Uterus (tissue), 3 donors: ENCODE measurements at regions not wholly inside any gene's neighbourhood (a gene's known extent, or its start where the extent isn't known, plus 50 kb on each side); places are given as distances from the start of the nearest gene placed in this dataset.

Experiments
- DNase-seq, 2 donors: peaks; one replicate each; pipeline ENCODE4 v3.0.0-alpha.2; 2019 to 2020
- H3K27ac ChIP-seq, 2 donors: fragments of 200-600 bp; sonication (generic); 1 replicate in 1 of 2; 2 replicates in 1 of 2; pipeline ENCODE4 v1.5.1; 2016 to 2018
- H3K27me3 ChIP-seq, 2 donors: fragments of 200-600 bp; sonication (generic); one replicate each; pipeline ENCODE4 v1.5.1; 2018 to 2019; ENCODE audit warnings: control low read depth in 1 of 2
- H3K36me3 ChIP-seq, 2 donors: fragments of 200-600 bp; sonication (generic); one replicate each; pipeline ENCODE4 v1.5.1; 2019; ENCODE audit warnings: control low read depth in 1 of 2
- H3K4me1 ChIP-seq, 2 donors: fragments of 200-600 bp; sonication (generic); one replicate each; pipeline ENCODE4 v1.5.1; 2018 to 2019; ENCODE audit warnings: control low read depth in 1 of 2
- H3K4me3 ChIP-seq, 2 donors: fragments of 200-600 bp; sonication (generic); 1 replicate in 1 of 2; 2 replicates in 1 of 2; pipeline ENCODE4 v1.5.1; 2018 to 2019; ENCODE audit warnings: mild to moderate bottlenecking in 1 of 2
- H3K9me3 ChIP-seq, 2 donors: fragments of 200-600 bp; sonication (generic); one replicate each; pipeline ENCODE4 v1.5.1; 2019; ENCODE audit warnings: control low read depth in 1 of 2
- CTCF ChIP-seq, 4 experiments: fragments of 200-600 bp in 2 of 4; fragments of 450-650 bp in 2 of 4; sonication (generic) in 2 of 4; IDR thresholded peaks; one replicate each; pipeline ENCODE4 v1.5.1; 2016 to 2019; ENCODE audit warnings: antibody characterized with exemption in 4 of 4, mild to moderate bottlenecking in 2 of 4, moderate library complexity in 1 of 4
- POLR2A ChIP-seq, 2 donors: fragments of 450-650 bp; IDR thresholded peaks; one replicate each; pipeline ENCODE4 v1.6.1; 2016; ENCODE audit warnings: antibody characterized with exemption in 2 of 2, mild to moderate bottlenecking in 1 of 2, moderate library complexity in 1 of 2
- intact Hi-C: fragments of 100-400 bp; cut with DNase I; formaldehyde crosslinking; loops from one replicate; pipeline ENCODE4 v1.15.1; 2023; ENCODE audit warnings: low total_unique reads
- donor health status: DM: yes; HTN: yes; CAD: no.

DNA sequence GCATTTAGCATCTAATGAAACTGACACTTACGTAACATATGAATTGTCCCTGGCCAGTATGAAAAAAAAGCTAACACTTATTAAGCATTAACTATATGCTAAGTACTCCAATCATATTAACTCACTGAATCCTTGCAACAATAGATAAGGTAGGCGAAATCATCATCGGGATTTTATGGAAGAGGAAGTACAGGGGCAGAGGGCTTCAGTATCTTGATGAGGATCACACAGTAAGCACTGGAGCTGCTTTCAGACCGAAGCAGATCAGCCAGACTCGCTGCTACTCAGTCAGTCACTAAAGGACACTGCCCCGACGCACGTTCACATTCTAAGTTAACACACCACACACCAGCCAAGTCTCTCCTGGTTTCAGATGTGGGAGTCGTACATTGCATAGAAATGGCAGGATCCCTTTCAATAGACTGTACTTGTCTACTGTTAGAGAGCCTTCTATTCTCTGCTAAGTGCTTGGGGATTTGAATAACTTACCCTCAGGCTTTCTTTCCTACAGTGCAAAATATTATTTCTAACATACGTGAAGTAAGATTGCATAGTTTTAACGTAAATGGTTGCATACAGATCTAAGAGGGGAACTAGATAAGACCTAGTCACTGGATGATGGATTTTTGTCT, 540.2 kb upstream of the TENM3 start:
- no peaks in the 10 kb centered on the region for H3K36me3 ChIP-seq
- TF ChIP-seq CTCF (IDR thresholded peaks at IDR 0.05) (no peak), POLR2A (IDR thresholded peaks at IDR 0.05) (no peak)
- DNase-seq = no peak
- no peaks in the 10 kb centered on the region for H3K9me3 ChIP-seq
- H3K4me1 ChIP-seq = no peaks in the 10 kb centered on the region
- no peaks in the 10 kb centered on the region for H3K27me3 ChIP-seq
- intact Hi-C loops = no loop called here
- no peak overlapping the region for H3K4me3 ChIP-seq
- H3K27ac ChIP-seq = no peak overlapping the region

DNA sequence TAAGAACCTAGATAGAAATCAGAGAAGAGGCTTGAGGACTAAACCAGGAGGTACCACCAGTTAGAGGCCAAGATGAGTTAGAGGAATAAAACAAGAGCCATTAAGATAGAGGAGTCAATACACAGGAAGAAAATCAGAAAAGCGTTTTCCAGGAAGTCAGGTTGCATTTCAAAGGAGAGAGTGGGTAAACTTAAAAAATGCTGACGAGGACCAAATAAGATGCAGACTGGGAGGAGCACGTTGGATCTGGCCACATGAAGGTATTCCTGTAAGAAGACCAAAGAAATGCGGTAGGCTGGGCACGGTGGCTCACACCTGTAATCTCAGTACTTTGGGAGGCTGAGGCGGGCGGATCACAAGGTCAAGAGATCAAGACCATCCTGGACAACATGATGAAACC, 533.1 kb upstream of the TENM3 start:
- intact Hi-C loops = no loop called here
- DNase-seq = no peak
- no peak overlapping the region for H3K4me3 ChIP-seq
- TF ChIP-seq CTCF (IDR thresholded peaks at IDR 0.05) (no peak), POLR2A (IDR thresholded peaks at IDR 0.05) (no peak)
- no peak overlapping the region for H3K27ac ChIP-seq
- no peaks in the 10 kb centered on the region for H3K4me1 ChIP-seq
- no peaks in the 10 kb centered on the region for H3K9me3 ChIP-seq
- no peaks in the 10 kb centered on the region for H3K36me3 ChIP-seq
- no peaks in the 10 kb centered on the region for H3K27me3 ChIP-seq

- Histone ChIP-seq H3K4me1 (no peaks in the 10 kb centered on the region), H3K27me3 (no peaks in the 10 kb centered on the region), H3K36me3 (no peaks in the 10 kb centered on the region), H3K27ac (no peak overlapping the region), H3K9me3 (no peaks in the 10 kb centered on the region), H3K4me3 (no peak overlapping the region)
- DNase-seq = no peak
- no peak for TF ChIP-seq POLR2A (IDR thresholded peaks at IDR 0.05)
- intact Hi-C loops = no loop called here
These were observed 531.8 kb upstream of the TENM3 start for GRCh38 chr4:181711387-181711786.

DNA sequence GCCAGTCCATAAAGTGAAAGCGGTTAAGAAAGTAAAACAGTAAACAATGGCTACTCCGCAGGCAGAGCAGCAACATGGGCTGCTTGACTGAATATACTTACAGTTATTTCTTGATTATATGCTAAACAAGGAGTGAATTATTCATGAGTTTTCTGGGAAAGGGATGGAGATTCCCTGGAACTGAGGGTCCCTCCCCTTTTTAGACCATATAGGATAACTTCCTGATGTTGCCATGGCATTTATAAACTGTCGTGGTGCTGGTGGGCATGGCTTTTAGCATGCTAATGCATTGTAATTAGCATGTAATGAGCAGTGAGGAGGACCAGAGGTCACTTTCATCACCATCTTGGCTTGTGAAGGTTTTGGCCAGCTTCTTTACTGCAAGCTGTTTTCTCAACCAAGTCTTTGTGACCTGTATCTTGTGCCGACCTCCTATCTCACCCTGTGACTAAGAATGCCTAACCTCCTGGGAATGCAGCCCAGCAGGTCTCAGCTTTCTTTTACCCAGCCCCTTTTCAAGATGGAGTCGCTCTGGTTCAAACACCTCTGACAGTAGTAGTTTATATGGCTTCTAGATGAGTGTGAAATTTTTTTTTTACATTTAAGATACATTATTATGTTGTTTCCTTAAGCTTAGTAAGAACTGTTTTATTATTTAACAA, 514.8 kb upstream of the TENM3 start:
- intact Hi-C loops = no loop called here
- no peaks in the 10 kb centered on the region for H3K27me3 ChIP-seq
- H3K36me3 ChIP-seq = no peaks in the 10 kb centered on the region
- H3K4me1 ChIP-seq = no peaks in the 10 kb centered on the region
- no peak overlapping the region for H3K27ac ChIP-seq
- DNase-seq = no peak
- TF ChIP-seq POLR2A (IDR thresholded peaks at IDR 0.05) (no peak), CTCF (IDR thresholded peaks at IDR 0.05) (no peak)
- H3K9me3 ChIP-seq = no peaks in the 10 kb centered on the region
- no peak overlapping the region for H3K4me3 ChIP-seq

DNA sequence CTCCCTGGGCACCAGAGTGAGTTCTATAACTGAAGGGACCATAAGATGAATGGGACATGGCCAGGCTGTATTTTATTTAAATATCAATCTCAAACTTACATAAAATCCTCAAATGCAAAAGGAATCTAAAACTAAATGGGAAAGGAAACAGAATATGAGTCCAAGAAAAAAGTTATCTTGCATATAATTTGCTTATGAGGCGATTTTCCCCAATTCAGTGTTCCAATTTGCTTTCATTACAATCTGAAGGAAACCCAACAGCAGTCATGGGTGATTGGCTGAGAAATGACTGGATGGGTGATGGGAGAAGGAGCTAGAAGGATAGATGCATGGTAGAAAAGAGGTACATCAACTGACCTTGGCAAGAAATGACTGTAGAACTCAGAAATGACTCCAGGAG, 511.3 kb upstream of the TENM3 start:
- Histone ChIP-seq H3K4me3 (no peak overlapping the region), H3K9me3 (no peaks in the 10 kb centered on the region), H3K27me3 (no peaks in the 10 kb centered on the region), H3K36me3 (no peaks in the 10 kb centered on the region), H3K27ac (no peak overlapping the region), H3K4me1 (no peaks in the 10 kb centered on the region)
- DNase-seq = no peak
- TF ChIP-seq POLR2A (IDR thresholded peaks at IDR 0.05) (no peak), CTCF (IDR thresholded peaks at IDR 0.05) (no peak)
- intact Hi-C loops = no loop called here
